Fibroblast of mammary gland (primary cell): ENCODE measurements at regions not wholly inside any gene's neighbourhood (a gene's known extent, or its start where the extent isn't known, plus 50 kb on each side); places are given as distances from the start of the nearest gene placed in this dataset.

Experiments
- DNase-seq: peaks from one replicate; pipeline ENCODE4 v3.0.0-alpha.2; 2010; ENCODE audit warnings: low read depth
- H3K4me3 ChIP-seq: 2 replicates; pipeline ENCODE4 v1.5.1; 2011; ENCODE audit warnings: low read depth, mild to moderate bottlenecking, low read length, moderate library complexity; ENCODE audit not compliant: control insufficient read depth
- TF ChIP-seq, protein P1 (sequence below): conservative IDR thresholded peaks from 2 replicates; pipeline ENCODE4 v1.5.1; 2011; ENCODE audit warnings: low read depth, low read length, inconsistent platforms; ENCODE audit not compliant: control insufficient read depth, insufficient read depth

DNA sequence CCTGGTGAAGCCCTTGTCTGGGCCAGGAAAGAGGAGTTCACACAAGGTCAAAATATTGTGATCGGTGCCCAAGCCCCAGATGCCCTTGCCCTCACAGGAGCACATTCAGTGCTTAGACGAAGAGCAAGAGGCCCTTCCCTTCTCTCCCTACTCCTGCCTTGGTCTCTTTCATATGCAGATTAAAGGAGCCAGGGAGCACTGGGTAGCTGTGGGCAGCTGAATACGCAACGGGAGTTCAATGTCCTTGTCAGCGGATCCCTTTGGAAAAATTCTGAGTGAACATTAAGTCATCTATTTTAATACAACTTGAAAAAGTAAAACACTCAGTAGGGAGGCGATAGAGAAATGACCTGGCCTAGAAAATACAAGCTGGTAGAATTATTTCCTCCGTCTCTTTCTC lies 1489.4 kb downstream of the AACS start:
- TF ChIP-seq, protein P1, sequence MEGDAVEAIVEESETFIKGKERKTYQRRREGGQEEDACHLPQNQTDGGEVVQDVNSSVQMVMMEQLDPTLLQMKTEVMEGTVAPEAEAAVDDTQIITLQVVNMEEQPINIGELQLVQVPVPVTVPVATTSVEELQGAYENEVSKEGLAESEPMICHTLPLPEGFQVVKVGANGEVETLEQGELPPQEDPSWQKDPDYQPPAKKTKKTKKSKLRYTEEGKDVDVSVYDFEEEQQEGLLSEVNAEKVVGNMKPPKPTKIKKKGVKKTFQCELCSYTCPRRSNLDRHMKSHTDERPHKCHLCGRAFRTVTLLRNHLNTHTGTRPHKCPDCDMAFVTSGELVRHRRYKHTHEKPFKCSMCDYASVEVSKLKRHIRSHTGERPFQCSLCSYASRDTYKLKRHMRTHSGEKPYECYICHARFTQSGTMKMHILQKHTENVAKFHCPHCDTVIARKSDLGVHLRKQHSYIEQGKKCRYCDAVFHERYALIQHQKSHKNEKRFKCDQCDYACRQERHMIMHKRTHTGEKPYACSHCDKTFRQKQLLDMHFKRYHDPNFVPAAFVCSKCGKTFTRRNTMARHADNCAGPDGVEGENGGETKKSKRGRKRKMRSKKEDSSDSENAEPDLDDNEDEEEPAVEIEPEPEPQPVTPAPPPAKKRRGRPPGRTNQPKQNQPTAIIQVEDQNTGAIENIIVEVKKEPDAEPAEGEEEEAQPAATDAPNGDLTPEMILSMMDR = no peak
- H3K4me3 ChIP-seq = no peak overlapping the region
- no peak for DNase-seq

DNA sequence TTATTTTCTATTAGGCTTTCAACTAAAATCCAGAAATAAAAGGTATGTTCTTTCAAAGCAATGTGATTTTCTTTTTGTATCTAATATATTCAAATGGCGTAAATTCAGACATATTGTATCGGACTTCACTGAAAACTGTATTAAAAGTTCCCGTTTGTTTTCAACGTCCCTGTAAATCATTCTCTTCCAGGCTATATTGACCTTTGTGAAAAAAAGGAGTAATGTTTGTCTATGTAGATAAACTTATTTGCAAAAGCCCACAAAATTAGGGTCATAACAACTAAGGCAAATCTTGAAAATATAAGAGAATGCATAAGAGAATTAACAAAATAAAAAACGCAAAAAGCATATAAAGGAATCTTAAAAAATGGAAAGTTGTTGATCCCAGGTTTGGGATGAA lies 1492.4 kb downstream of the AACS start:
- DNase-seq = no peak
- TF ChIP-seq, protein P1 = no peak

DNA sequence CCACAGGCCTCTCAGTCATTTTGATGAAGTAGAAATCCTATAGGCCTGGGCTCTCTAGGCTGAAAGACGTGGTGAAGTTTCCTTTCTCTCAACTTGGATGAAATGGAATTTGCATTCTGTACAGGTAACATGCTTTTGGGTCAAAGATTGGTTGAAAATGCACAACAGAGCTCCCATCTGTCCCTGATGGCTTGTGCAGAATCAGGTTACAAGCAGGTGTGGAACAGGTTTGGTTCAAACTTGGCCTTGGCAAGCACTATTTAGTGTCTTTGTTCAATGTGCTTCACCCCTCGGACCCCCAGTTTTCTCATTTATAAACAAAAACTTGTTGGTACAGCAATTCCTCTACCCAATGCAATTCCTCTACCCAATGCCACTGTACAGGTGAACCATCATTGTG lies 1493.0 kb downstream of the AACS start:
- H3K4me3 ChIP-seq = no peak overlapping the region
- TF ChIP-seq, protein P1 = no peak
- no peak for DNase-seq

More for the DNA sequence above, 1492.4 kb downstream of the AACS start:
- H3K4me3 ChIP-seq = no peak overlapping the region

DNA sequence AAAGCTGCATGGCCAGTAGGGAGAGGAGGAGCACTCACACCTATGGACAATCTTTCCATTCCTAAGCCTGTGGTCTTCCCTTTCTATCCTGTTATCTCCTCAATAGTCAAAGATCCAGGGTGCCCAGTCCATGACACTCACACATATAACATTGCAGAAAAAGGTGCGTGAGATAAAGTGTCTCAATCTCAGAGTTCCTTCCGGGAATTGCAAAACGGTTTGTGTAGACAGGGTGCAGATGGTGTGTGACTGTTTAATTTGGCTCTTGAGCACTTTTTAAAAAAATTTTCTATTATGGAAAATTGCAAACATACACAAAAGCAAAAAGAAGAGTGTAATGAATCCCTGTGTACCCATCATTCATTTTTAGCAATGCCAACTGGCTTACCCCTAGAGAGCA lies 1493.6 kb downstream of the AACS start:
- no peak overlapping the region for H3K4me3 ChIP-seq
- DNase-seq = no peak
- TF ChIP-seq, protein P1 = no peak

DNA sequence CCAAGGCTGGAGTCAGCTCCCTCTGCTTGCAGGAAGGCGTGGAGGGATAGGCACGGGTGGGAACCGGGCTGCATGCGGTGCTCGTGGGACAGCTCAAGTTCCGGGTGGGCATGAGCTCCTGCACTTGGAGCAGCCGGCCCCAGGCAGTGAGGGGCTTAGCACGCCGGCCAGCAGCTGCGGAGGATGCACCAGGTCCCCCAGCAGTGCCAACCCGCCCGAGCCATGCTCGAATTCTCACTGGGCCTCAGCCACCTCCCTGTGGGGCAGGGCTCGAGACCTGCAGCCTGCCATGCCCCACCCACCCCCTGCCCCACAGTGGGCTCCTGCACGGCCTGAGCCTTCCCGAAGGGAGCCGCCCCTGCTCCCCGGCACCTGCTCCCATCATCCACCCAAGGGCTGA lies 1501.8 kb downstream of the AACS start:
- DNase-seq = no peak
- no peak overlapping the region for H3K4me3 ChIP-seq
- TF ChIP-seq, protein P1 = no peak

GRCh38 chr12:126569706-126570105 lies 1504.5 kb downstream of the AACS start:
- TF ChIP-seq, protein P1 = no peak
- DNase-seq = no peak
- H3K4me3 ChIP-seq = no peak overlapping the region

- TF ChIP-seq, protein P1 = no peak
- H3K4me3 ChIP-seq = no peak overlapping the region
- DNase-seq = no peak
Measured at GRCh38 chr12:126570566-126570965, 1505.3 kb downstream of the AACS start.
